22Rv1 (cell line): ENCODE measurements at regions not wholly inside any gene's neighbourhood (a gene's known extent, or its start where the extent isn't known, plus 50 kb on each side); places are given as distances from the start of the nearest gene placed in this dataset.

Source experiments
- H3K27ac ChIP-seq: fragments of 450-650 bp; 2 replicates; pipeline ENCODE4 v1.5.1; 2017
- ZFX ChIP-seq: fragments of 450-650 bp; IDR thresholded peaks from 2 replicates; pipeline ENCODE4 v1.6.1; 2017; ENCODE audit warnings: antibody characterized with exemption, borderline replicate concordance
- TF ChIP-seq, protein P1 (sequence below): fragments of 450-650 bp; IDR thresholded peaks from 2 replicates; pipeline ENCODE4 v1.5.1; 2017; ENCODE audit warnings: mild to moderate bottlenecking

DNA sequence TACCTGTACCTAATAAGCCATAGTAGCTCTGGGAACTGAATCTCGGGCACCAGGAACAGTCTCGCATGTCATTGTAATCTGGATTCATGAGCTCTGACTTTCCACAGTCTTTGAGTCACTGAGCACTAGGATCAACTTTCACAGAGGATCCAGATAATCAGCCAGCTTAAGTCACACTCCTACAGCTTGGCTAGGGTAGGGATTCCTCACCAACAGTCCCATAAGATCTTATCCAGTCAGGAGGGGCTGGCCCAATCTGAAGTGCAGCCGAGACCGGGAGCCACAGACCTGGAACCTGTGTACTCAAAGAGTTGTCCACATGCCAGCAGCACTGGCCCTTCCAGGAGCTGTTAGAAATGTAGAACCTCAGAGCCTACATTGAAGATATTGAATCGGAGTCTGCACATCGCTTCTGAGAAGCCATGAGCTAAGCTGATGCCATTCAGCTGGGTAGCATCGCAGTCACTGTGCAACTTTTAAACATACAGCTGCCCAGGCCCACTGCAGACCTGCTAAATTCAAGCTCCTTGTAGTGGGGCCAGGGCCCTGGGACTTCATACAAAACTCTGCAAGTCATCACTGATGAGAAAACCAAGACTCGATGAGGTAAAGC is 538.8 kb upstream of the B3GAT1 start:
- TF ChIP-seq, protein P1, sequence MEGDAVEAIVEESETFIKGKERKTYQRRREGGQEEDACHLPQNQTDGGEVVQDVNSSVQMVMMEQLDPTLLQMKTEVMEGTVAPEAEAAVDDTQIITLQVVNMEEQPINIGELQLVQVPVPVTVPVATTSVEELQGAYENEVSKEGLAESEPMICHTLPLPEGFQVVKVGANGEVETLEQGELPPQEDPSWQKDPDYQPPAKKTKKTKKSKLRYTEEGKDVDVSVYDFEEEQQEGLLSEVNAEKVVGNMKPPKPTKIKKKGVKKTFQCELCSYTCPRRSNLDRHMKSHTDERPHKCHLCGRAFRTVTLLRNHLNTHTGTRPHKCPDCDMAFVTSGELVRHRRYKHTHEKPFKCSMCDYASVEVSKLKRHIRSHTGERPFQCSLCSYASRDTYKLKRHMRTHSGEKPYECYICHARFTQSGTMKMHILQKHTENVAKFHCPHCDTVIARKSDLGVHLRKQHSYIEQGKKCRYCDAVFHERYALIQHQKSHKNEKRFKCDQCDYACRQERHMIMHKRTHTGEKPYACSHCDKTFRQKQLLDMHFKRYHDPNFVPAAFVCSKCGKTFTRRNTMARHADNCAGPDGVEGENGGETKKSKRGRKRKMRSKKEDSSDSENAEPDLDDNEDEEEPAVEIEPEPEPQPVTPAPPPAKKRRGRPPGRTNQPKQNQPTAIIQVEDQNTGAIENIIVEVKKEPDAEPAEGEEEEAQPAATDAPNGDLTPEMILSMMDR: no peak
- TF ChIP-seq ZFX: no peak
- no peak overlapping the region for H3K27ac ChIP-seq

DNA sequence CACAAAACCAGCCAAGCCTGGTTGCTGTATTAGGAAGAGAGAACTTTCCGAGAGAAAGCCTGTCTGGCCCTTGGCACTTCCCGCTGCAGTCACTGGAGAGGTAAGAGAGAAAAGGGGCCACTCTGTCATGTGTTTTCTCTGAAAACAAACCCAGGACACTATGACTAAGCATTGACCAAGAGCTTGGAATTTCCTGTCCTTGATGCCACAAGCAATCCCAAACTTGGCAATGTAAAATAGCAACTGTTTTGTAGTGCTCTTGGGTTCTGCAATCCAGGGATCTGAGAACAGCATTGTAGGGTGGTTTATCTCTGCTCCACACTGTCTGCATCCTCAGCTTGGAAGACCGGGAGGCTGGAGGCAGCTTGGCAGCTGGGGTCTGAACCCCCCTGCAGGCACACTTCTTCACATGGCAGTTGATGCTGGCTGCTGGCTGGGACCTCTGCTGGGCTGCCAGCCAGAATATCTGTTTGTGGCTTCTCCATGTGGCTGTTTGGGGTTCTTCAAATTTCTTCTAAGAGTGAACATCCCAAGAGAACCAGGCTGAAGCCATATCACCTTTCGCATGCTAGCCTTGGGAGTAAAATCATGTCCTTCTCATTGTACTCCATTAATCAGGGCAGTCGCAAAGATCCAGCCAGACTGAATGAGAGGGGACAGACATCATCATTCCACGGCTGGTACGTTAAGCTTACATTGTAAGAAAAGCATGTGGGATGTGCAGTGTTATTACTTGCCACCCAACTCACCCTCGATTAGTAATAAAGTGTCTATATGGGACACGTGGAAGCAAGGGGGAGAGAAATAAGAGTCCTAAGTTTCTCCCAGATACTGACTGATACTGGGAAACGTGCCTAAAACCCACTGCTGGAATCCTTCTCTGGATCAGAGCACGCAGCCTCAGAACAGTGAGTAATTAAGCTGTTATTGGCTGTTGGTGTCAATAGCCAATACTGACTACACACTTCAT is 537.4 kb upstream of the B3GAT1 start:
- no peak overlapping the region for H3K27ac ChIP-seq
- TF ChIP-seq, protein P1: no peak
- TF ChIP-seq ZFX: no peak

DNA sequence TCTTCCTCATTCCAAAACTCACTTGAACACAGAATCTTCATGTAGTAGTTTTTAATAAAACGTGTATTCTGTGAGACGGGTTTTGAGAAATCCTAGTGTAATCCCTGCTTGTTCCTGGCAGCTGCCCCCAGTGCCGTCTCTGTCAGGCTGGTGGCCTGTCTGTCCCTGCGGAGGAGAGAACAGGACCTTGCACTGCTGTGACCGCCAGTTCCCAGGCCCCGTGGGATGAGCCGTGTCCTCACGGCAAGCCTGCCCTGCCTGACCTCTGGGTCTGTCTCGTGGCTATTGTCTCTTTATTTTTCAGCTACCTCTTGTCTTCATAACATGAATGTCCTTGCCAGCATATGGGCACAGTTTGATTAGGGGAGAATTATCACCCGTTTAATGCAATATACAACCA is 535.5 kb upstream of the B3GAT1 start:
- no peak for TF ChIP-seq ZFX
- TF ChIP-seq, protein P1: no peak
- H3K27ac ChIP-seq: no peak overlapping the region

DNA sequence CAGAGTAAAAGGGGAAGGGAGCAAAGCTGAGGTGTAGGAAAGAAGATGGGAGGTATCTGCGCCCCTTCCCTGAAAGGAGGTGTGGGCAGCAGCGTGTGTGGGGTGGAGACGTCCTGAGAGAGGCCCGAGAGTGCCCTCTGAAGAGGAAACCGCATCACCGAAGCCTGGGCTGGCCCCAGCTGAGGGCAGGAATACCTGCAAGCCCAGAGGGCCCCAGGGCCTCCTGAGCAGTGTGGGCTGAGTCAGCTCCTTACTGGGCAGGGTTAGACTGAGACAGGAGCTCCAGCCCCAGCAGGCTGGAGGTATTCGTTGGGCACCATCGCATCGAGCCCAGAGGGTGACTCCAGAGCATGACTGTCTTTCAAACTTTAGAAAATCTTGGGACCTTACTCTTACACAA is 534.0 kb upstream of the B3GAT1 start:
- TF ChIP-seq, protein P1: no peak
- no peak for TF ChIP-seq ZFX
- H3K27ac ChIP-seq: no peak overlapping the region

DNA sequence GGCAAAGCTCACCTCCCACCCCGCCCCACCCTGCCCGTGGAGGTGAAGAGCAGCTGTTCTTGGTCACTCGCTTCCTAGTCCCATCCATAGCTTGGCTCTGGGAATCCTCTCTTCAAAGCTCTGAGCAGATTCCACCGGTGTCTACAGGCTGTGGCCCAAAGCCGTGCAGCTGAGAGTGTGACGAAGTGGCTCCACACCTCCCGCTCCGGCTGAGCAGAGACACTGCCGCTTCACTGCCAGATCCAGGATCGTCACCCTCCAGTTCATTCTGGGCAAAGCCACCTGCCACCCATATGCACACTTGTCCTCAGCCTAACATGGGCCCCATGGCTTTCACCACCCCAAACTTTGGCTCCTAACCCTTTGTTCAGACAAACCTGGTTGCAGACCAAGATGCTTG is 532.9 kb upstream of the B3GAT1 start:
- no peak overlapping the region for H3K27ac ChIP-seq
- TF ChIP-seq ZFX: no peak
- TF ChIP-seq, protein P1: no peak

DNA sequence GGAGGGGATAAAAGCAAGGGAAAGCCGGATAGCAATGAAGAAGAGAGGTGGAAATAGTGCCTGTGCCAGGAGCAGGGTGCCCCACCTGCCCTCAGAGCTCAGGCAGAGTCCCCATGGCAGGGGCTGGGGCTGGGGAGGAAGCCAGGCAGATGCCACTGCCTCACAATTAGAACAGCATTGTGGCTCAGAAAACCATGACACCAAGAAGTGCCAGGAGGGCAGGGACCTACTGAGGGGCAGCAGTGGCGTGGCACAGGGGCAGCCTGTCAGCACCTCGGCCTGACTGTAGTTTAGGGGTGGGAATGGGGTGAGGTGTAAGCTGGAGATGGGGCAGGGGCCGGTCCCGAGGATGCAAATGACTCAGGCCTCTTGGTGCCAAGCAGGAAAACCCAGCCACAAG is 532.1 kb upstream of the B3GAT1 start:
- TF ChIP-seq ZFX: no peak
- TF ChIP-seq, protein P1: no peak
- H3K27ac ChIP-seq: no peak overlapping the region

DNA sequence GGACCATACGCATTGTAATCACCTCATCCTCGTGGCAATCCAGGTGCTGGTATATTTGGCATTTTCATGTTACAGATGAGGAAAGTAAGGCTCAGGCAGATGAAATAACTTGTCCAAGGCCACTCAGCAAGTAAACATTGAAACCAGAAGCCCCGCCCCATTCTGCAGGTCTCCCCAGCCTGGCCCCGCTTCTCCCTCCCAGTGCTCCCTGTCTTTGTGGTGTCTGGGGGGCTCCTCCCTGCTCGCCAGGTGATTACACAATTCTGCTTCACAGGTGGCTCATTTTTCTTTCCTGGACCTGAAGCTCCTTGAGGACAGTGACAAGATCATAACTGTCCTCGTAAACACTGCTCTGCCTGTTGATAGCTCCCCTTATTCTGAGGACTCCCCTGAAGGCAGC is 531.5 kb upstream of the B3GAT1 start:
- H3K27ac ChIP-seq: no peak overlapping the region
- TF ChIP-seq ZFX: no peak
- TF ChIP-seq, protein P1: no peak
